Hepatocyte (in vitro differentiated cells): ENCODE measurements at regions not wholly inside any gene's neighbourhood (a gene's known extent, or its start where the extent isn't known, plus 50 kb on each side); places are given as distances from the start of the nearest gene placed in this dataset.

ENCODE experiments used
- CTCF ChIP-seq: fragments of 200-600 bp; sonication (generic); IDR thresholded peaks from 2 replicates; pipeline ENCODE4 v1.5.1; 2016; ENCODE audit warnings: antibody characterized with exemption, mild to moderate bottlenecking; ENCODE audit not compliant: poor library complexity
- EZH2 ChIP-seq: fragments of 200-600 bp; sonication (generic); IDR thresholded peaks from 2 replicates; pipeline ENCODE4 v1.6.1; 2016; ENCODE audit warnings: antibody characterized with exemption, mild to moderate bottlenecking, borderline replicate concordance
- EZH2phosphoT487 ChIP-seq: fragments of 200-600 bp; sonication (generic); IDR thresholded peaks from one replicate; pipeline ENCODE4 v1.6.1; 2018; ENCODE audit warnings: antibody characterized with exemption, mild to moderate bottlenecking, low read depth, moderate library complexity; ENCODE audit not compliant: unreplicated experiment, severe bottlenecking

- no peak for TF ChIP-seq CTCF
- TF ChIP-seq EZH2phosphoT487, result no peak
- TF ChIP-seq EZH2, result no peak
Observed at GRCh38 chr16:82232806-82233205, 62.8 kb upstream of the MPHOSPH6 start.
